ENCODE measurements at regions not wholly inside any gene's neighbourhood (a gene's known extent, or its start where the extent isn't known, plus 50 kb on each side); places are given as distances from the start of the nearest gene placed in this dataset.

DNA sequence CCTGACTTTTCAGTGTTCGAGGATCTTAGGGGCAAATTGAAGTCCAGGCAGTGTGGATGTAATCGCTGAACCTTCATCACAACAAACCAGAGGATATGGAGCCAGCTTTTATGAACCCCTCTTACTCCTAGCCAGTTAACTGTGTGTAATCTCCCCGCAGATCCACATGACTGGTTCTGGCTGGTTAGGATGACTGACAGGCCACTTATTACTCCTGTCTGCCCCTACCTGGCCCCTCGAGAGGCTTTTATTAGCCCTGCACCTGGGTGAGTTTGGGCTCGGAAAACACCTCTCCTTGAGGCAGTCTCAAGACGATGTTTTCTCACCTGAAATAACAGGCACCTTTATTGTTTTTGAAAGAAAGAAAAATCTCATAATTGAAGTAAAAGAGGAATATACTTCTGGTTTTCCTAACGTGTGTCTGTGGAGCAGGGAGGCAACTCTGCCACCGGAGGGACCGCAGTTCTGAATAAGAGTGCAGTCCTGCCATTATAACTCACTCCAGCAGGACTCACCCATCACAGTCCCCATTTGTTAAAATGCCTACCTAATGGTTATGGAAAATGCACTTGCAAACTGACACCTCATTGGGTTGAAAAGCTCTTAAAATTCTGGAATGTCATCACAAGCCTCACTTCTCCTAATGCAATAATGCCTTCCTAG is 291.9 kb upstream of the N4BP1 start:
- TF ChIP-seq, protein P1, sequence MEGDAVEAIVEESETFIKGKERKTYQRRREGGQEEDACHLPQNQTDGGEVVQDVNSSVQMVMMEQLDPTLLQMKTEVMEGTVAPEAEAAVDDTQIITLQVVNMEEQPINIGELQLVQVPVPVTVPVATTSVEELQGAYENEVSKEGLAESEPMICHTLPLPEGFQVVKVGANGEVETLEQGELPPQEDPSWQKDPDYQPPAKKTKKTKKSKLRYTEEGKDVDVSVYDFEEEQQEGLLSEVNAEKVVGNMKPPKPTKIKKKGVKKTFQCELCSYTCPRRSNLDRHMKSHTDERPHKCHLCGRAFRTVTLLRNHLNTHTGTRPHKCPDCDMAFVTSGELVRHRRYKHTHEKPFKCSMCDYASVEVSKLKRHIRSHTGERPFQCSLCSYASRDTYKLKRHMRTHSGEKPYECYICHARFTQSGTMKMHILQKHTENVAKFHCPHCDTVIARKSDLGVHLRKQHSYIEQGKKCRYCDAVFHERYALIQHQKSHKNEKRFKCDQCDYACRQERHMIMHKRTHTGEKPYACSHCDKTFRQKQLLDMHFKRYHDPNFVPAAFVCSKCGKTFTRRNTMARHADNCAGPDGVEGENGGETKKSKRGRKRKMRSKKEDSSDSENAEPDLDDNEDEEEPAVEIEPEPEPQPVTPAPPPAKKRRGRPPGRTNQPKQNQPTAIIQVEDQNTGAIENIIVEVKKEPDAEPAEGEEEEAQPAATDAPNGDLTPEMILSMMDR (IDR thresholded peaks at IDR 0.05; ENCODE audit: low read depth, low read length) = no peak
- DNase-seq (ENCODE audit: extremely low read depth, low read depth) = no peak

DNA sequence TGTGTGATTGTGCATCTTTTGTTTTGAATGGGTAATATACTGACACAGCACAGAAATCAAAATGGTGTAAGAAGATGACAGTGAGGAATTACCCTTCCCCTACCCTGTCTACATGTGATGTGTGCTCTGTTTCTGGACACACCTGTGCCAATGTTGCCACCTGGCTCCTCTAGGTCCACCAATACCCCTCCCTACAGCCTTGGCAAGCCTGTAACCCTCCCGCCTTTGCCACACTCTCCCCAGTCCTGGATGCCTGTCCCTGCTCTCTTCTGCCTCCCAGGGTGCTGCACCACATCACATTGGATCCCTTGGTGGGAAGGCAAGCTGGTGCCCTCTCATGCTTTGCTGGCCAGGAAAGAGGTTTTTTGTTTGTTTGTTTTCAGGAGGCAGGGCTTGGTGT is 289.5 kb upstream of the N4BP1 start:
- DNase-seq (ENCODE audit: extremely low read depth, low read depth) = no peak
- TF ChIP-seq, protein P1 (IDR thresholded peaks at IDR 0.05; ENCODE audit: low read depth, low read length) = no peak

DNA sequence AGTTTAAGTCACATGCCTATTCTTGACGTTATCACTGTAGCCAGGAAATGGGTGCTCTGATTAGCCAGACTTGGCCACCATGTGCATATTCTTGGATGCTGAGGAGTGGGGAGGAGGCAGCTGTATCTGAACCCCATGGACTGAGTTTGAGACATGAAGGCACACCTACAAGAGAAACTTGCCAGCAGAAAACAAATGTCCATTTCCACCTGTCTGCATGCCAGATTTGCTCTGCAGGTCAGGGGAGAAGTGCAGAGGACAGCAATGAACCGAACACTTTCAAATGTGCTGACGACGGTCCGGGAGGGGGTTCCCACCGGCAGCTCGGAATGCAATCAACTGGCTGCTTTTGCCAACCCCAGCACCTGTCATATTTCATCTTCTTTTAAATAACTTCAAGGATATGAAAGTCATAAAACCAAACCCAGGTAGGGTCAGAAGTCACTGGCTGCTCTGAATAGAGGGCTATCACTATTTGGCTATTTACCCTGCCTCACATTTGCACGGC is 287.8 kb upstream of the N4BP1 start:
- TF ChIP-seq, protein P1 (IDR thresholded peaks at IDR 0.05; ENCODE audit: low read depth, low read length) = no peak
- no peak for DNase-seq (ENCODE audit: extremely low read depth, low read depth)

DNA sequence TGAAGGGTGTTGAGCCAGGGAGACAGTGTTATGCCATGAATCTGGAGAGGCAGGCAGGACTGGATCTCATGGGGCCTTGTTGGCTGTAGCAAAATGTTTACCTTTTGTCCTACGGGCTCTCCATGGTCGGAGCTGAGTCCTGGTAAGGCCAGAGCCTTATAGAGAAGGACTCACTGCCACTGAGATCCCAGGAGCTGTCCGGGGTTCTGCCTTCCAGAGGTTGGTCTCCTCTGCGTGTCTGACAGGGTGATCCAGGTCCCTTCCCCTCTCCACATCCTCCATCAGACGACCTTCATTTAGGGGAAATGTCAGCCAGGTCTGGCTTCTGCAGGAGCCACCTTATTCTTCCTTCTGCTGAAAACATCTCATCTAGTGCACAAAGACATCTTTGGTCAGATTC is 285.2 kb upstream of the N4BP1 start:
- no peak for DNase-seq (ENCODE audit: extremely low read depth, low read depth)
- TF ChIP-seq, protein P1 (IDR thresholded peaks at IDR 0.05; ENCODE audit: low read depth, low read length) = no peak

- no peak for DNase-seq (ENCODE audit: extremely low read depth, low read depth)
- TF ChIP-seq, protein P1 (IDR thresholded peaks at IDR 0.05; ENCODE audit: low read depth, low read length) = no peak
Observed at GRCh38 chr16:48892893-48893292, 282.9 kb upstream of the N4BP1 start.

DNA sequence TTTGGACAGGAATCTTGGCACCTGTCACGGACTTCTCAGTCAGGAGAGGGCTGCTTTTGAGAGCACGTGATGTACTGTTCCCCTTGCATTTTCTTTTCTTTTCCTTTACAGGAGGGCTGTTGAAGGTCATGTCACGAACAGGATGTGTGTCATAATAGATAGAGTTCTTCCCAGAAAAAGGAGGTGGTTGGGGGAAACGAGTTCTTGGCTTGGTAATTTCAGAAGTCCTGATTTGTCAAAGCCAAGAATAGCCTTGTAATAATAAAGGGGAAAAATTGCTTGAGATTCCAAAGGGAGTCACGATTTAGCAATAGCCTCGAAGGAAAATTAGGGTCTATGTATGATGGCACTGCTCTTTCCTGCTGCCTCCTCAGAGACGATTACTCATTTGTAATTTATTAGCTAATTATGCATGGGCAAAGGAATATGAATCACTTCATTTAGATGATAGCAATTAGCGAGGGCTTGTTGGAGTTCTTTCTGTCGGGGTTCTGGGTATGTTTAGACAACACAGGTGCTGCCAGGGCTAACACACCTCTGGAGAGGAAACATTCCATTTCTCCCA is 277.7 kb upstream of the N4BP1 start:
- TF ChIP-seq, protein P1 (IDR thresholded peaks at IDR 0.05; ENCODE audit: low read depth, low read length) = no peak
- DNase-seq (ENCODE audit: extremely low read depth, low read depth) = no peak

GRCh38 chr16:48885471-48885870 is 275.5 kb upstream of the N4BP1 start:
- TF ChIP-seq, protein P1 (IDR thresholded peaks at IDR 0.05; ENCODE audit: low read depth, low read length) = no peak
- no peak for DNase-seq (ENCODE audit: extremely low read depth, low read depth)
